Breast epithelium (tissue), 3 donors: ENCODE measurements at regions not wholly inside any gene's neighbourhood (a gene's known extent, or its start where the extent isn't known, plus 50 kb on each side); places are given as distances from the start of the nearest gene placed in this dataset.

Source experiments
- CTCF ChIP-seq, 3 donors: fragments of 450-650 bp; IDR thresholded peaks; one replicate each; pipeline ENCODE4 v1.5.1; 2016 to 2017; ENCODE audit warnings: antibody characterized with exemption in 3 of 3, mild to moderate bottlenecking in 3 of 3, moderate library complexity in 3 of 3
- POLR2A ChIP-seq: fragments of 450-650 bp; IDR thresholded peaks from one replicate; pipeline ENCODE4 v1.6.1; 2016; ENCODE audit warnings: antibody characterized with exemption, mild to moderate bottlenecking, moderate library complexity
- POLR2AphosphoS5 ChIP-seq, 3 donors: sonication (generic); formaldehyde crosslinking; IDR thresholded peaks; one replicate each; pipeline ENCODE4 v1.6.1; 2017; ENCODE audit warnings: antibody characterized with exemption in 3 of 3

DNA sequence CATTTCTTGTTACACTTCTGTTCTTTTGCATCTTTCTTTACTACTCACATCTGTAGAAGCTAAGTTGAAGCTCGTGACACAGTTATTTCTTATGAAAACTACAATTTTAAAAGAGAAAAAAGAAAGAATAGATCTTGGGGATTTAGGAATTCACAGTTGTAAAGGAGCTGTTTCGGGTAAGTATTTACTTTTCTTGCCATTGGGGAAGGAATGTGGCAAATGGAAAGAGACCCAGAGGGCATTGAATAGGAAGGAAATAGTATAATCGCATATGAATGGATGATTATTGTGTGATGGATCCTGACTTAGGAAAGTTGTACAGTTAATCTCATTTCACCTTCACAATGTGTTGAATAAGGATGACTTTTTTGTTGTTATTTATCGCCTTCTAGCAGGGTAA is 914.1 kb upstream of the CDH8 start:
- TF ChIP-seq POLR2A (no peak), CTCF (IDR thresholded peaks at IDR 0.05) (no peak), POLR2AphosphoS5 (IDR thresholded peaks at IDR 0.05) (no peak)
